Hepatocyte (in vitro differentiated cells): ENCODE measurements at regions not wholly inside any gene's neighbourhood (a gene's known extent, or its start where the extent isn't known, plus 50 kb on each side); places are given as distances from the start of the nearest gene placed in this dataset.

Source experiments
- EZH2 ChIP-seq: fragments of 200-600 bp; sonication (generic); IDR thresholded peaks from 2 replicates; pipeline ENCODE4 v1.6.1; 2016; ENCODE audit warnings: antibody characterized with exemption, mild to moderate bottlenecking, borderline replicate concordance
- TF ChIP-seq, protein P1 (sequence below): fragments of 200-600 bp; sonication (generic); IDR thresholded peaks from 2 replicates; pipeline ENCODE4 v1.5.1; 2016; ENCODE audit warnings: antibody characterized with exemption, mild to moderate bottlenecking; ENCODE audit not compliant: poor library complexity

GRCh38 chr2:142254031-142254430 is 123.2 kb upstream of the LRP1B start:
- TF ChIP-seq, protein P1, sequence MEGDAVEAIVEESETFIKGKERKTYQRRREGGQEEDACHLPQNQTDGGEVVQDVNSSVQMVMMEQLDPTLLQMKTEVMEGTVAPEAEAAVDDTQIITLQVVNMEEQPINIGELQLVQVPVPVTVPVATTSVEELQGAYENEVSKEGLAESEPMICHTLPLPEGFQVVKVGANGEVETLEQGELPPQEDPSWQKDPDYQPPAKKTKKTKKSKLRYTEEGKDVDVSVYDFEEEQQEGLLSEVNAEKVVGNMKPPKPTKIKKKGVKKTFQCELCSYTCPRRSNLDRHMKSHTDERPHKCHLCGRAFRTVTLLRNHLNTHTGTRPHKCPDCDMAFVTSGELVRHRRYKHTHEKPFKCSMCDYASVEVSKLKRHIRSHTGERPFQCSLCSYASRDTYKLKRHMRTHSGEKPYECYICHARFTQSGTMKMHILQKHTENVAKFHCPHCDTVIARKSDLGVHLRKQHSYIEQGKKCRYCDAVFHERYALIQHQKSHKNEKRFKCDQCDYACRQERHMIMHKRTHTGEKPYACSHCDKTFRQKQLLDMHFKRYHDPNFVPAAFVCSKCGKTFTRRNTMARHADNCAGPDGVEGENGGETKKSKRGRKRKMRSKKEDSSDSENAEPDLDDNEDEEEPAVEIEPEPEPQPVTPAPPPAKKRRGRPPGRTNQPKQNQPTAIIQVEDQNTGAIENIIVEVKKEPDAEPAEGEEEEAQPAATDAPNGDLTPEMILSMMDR, result no peak
- TF ChIP-seq EZH2, result no peak
